GM18951 (cell line): ENCODE measurements at regions not wholly inside any gene's neighbourhood (a gene's known extent, or its start where the extent isn't known, plus 50 kb on each side); places are given as distances from the start of the nearest gene placed in this dataset.
"Not testable (repeated sequence)": the region's sequence is repeated elsewhere in the genome, so short reads cannot be mapped to it uniquely, and the experiment has no call there.

Source experiments
- POLR2A ChIP-seq: IDR thresholded peaks from 4 replicates; pipeline ENCODE4 v1.6.1; 2011; ENCODE audit warnings: mild to moderate bottlenecking; ENCODE audit not compliant: insufficient read length, insufficient read depth; ENCODE audit errors: extremely low read depth
- in situ Hi-C: fragments of 300-500 bp; cut with MboI; formaldehyde crosslinking; loops from one replicate; pipeline ENCODE4 v1.12.0; 2022; ENCODE audit warnings: low sequenced_read_pairs, mixed read lengths, inconsistent platforms; ENCODE audit not compliant: unreplicated experiment

- in situ Hi-C loops: loop anchor here (10.0 kb wide), 1 partner anchor 553 kb away; no protein-coding TSS in a partner anchor
- TF ChIP-seq POLR2A: no peak
Observed at GRCh38 chr11:122207921-122208764, 92.1 kb upstream of the BLID start.

GRCh38 chr11:122207505-122207904 lies 91.5 kb upstream of the BLID start:
- in situ Hi-C loops: loop anchor here (10.0 kb wide), 1 partner anchor 553 kb away; no protein-coding TSS in a partner anchor
- no peak for TF ChIP-seq POLR2A

- in situ Hi-C loops: loop anchor here (10.0 kb wide), 1 partner anchor 550 kb away; no protein-coding TSS in a partner anchor
Observed at GRCh38 chr11:122205036-122205435, 89.0 kb upstream of the BLID start.

GRCh38 chr11:122204206-122204605 lies 88.2 kb upstream of the BLID start:
- no peak for TF ChIP-seq POLR2A
- in situ Hi-C loops: loop anchor here (10.0 kb wide), 1 partner anchor 549 kb away; no protein-coding TSS in a partner anchor

More at GRCh38 chr11:122205036-122205435, 89.0 kb upstream of the BLID start:
- TF ChIP-seq POLR2A: no peak

GRCh38 chr11:122202951-122203456 lies 87.0 kb upstream of the BLID start:
- in situ Hi-C loops: loop anchor here (10.0 kb wide), 1 partner anchor 548 kb away; no protein-coding TSS in a partner anchor
- TF ChIP-seq POLR2A: no peak

GRCh38 chr11:122202161-122202950 lies 86.3 kb upstream of the BLID start:
- in situ Hi-C loops: loop anchor here (10.0 kb wide), 1 partner anchor 548 kb away; no protein-coding TSS in a partner anchor
- TF ChIP-seq POLR2A: no peak

GRCh38 chr11:122201106-122201505 lies 85.1 kb upstream of the BLID start:
- TF ChIP-seq POLR2A: no peak
- in situ Hi-C loops: loop anchor here (10.0 kb wide), 1 partner anchor 546 kb away; no protein-coding TSS in a partner anchor

- TF ChIP-seq POLR2A: no peak
- in situ Hi-C loops: loop anchor here (10.0 kb wide), 1 partner anchor 545 kb away; no protein-coding TSS in a partner anchor
Observed at GRCh38 chr11:122199661-122200060, 83.6 kb upstream of the BLID start.

GRCh38 chr11:122198291-122198983 lies 82.4 kb upstream of the BLID start:
- TF ChIP-seq POLR2A: no peak
- in situ Hi-C loops: no loop called here

- in situ Hi-C loops: no loop called here
- no peak for TF ChIP-seq POLR2A
Observed at GRCh38 chr11:122197066-122197987, 81.3 kb upstream of the BLID start.

GRCh38 chr11:122195790-122196189 lies 79.8 kb upstream of the BLID start:
- in situ Hi-C loops: no loop called here
- no peak for TF ChIP-seq POLR2A

- in situ Hi-C loops: not testable (repeated sequence)
Observed at GRCh38 chr11:122193881-122194480, 78.0 kb upstream of the BLID start.
